ENCODE measurements at regions not wholly inside any gene's neighbourhood (a gene's known extent, or its start where the extent isn't known, plus 50 kb on each side); places are given as distances from the start of the nearest gene placed in this dataset.

- TF ChIP-seq POLR2AphosphoS5 (IDR thresholded peaks at IDR 0.05) = no peak
- no peak for TF ChIP-seq POLR2A (IDR thresholded peaks at IDR 0.05)
- TF ChIP-seq EP300 (IDR thresholded peaks at IDR 0.05; ENCODE audit: low read depth) = no peak
- TF ChIP-seq CTCF (IDR thresholded peaks at IDR 0.05) = no peak
- no peaks in the 10 kb centered on the region for H3K36me3 ChIP-seq
- no peaks in the 10 kb centered on the region for H3K27me3 ChIP-seq
- no peak overlapping the region for H3K4me3 ChIP-seq
- no peaks in the 10 kb centered on the region for H3K4me1 ChIP-seq
- no peak overlapping the region for H3K27ac ChIP-seq
- intact Hi-C loops (cut with DNase I; ENCODE audit: low total_unique reads) = no loop called here
- no peaks in the 10 kb centered on the region for H3K9me3 ChIP-seq
- DNase-seq = no peak
- WGBS, 2 donors (ENCODE audit: low coverage in 1 of 2) = 23 to 65% methylated on average over 1 of the region's 1 CpG
- in situ Hi-C loops (cut with MboI; ENCODE audit: low pct_ligation_motif_present in 1 of 4, low pct_unique_long_range_greater_than_20kb in 1 of 4, low sequenced_read_pairs in 3 of 4) = no loop called here
Measured at GRCh38 chr13:109951491-109951890, 165.1 kb upstream of the IRS2 start.

GRCh38 chr13:109949397-109949796, 163.0 kb upstream of the IRS2 start:
- no peak for TF ChIP-seq EP300 (IDR thresholded peaks at IDR 0.05; ENCODE audit: low read depth)
- no peak for TF ChIP-seq CTCF (IDR thresholded peaks at IDR 0.05)
- TF ChIP-seq POLR2AphosphoS5 (IDR thresholded peaks at IDR 0.05) = no peak
- no peak for TF ChIP-seq POLR2A (IDR thresholded peaks at IDR 0.05)
- no peak for DNase-seq
- WGBS, 2 donors (ENCODE audit: low coverage in 1 of 2) = 60% methylated on average over 1 to 2 of the region's 2 CpGs
- no peaks in the 10 kb centered on the region for H3K36me3 ChIP-seq
- H3K4me1 ChIP-seq = no peaks in the 10 kb centered on the region
- H3K9me3 ChIP-seq = no peaks in the 10 kb centered on the region
- in situ Hi-C loops (cut with MboI; ENCODE audit: low pct_ligation_motif_present in 1 of 4, low pct_unique_long_range_greater_than_20kb in 1 of 4, low sequenced_read_pairs in 3 of 4) = no loop called here
- no peak overlapping the region for H3K27ac ChIP-seq
- intact Hi-C loops (cut with DNase I; ENCODE audit: low total_unique reads) = no loop called here
- H3K4me3 ChIP-seq = no peak overlapping the region
- H3K27me3 ChIP-seq = no peaks in the 10 kb centered on the region

GRCh38 chr13:109947006-109947405, 160.6 kb upstream of the IRS2 start:
- Histone ChIP-seq H3K9me3 (no peaks in the 10 kb centered on the region), H3K27me3 (no peaks in the 10 kb centered on the region), H3K27ac (no peak overlapping the region), H3K36me3 (no peaks in the 10 kb centered on the region), H3K4me3 (no peak overlapping the region), H3K4me1 (no peaks in the 10 kb centered on the region)
- no peak for DNase-seq
- intact Hi-C loops (cut with DNase I; ENCODE audit: low total_unique reads) (no loop called here), in situ Hi-C loops (cut with MboI; ENCODE audit: low pct_ligation_motif_present in 1 of 4, low pct_unique_long_range_greater_than_20kb in 1 of 4, low sequenced_read_pairs in 3 of 4) (no loop called here)
- 64 to 75% methylated on average over 1 to 2 of the region's 2 CpGs for WGBS, 2 donors (ENCODE audit: low coverage in 1 of 2)
- TF ChIP-seq POLR2A (IDR thresholded peaks at IDR 0.05) (no peak), EP300 (IDR thresholded peaks at IDR 0.05; ENCODE audit: low read depth) (no peak), CTCF (IDR thresholded peaks at IDR 0.05) (no peak), POLR2AphosphoS5 (IDR thresholded peaks at IDR 0.05) (no peak)

- intact Hi-C loops (cut with DNase I; ENCODE audit: low total_unique reads) = no loop called here
Measured at GRCh38 chr13:109945206-109945960, 159.0 kb upstream of the IRS2 start.

More at GRCh38 chr13:109945206-109945960, 159.0 kb upstream of the IRS2 start:
- H3K27me3 ChIP-seq = no peaks in the 10 kb centered on the region
- DNase-seq = no peak
- no peaks in the 10 kb centered on the region for H3K9me3 ChIP-seq
- WGBS, 2 donors (ENCODE audit: low coverage in 1 of 2) = 64 to 72% methylated on average over 2 to 4 of the region's 4 CpGs
- TF ChIP-seq POLR2AphosphoS5 (IDR thresholded peaks at IDR 0.05) = no peak
- no peak for TF ChIP-seq CTCF (IDR thresholded peaks at IDR 0.05)
- no peak for TF ChIP-seq POLR2A (IDR thresholded peaks at IDR 0.05)
- TF ChIP-seq EP300 (IDR thresholded peaks at IDR 0.05; ENCODE audit: low read depth) = no peak
- no peak overlapping the region for H3K27ac ChIP-seq
- H3K4me3 ChIP-seq = no peak overlapping the region
- H3K4me1 ChIP-seq = no peaks in the 10 kb centered on the region
- H3K36me3 ChIP-seq = no peaks in the 10 kb centered on the region
- in situ Hi-C loops (cut with MboI; ENCODE audit: low pct_ligation_motif_present in 1 of 4, low pct_unique_long_range_greater_than_20kb in 1 of 4, low sequenced_read_pairs in 3 of 4) = no loop called here

All from transverse colon (tissue), 4 donors.